ENCODE measurements at regions not wholly inside any gene's neighbourhood (a gene's known extent, or its start where the extent isn't known, plus 50 kb on each side); places are given as distances from the start of the nearest gene placed in this dataset.

- TF ChIP-seq EZH2 (IDR thresholded peaks at IDR 0.05; ENCODE audit: low read length, missing control alignments) (no peak), CTCF (conservative IDR thresholded peaks at IDR 0.05 in 1 of 2, IDR thresholded peaks at IDR 0.05 in 1 of 2; ENCODE audit: low read depth in 1 of 2, low read length in 2 of 2) (no peak)
Measured at GRCh38 chr14:105962532-105962931, 436.1 kb downstream of the TMEM121 start.
